Lung (tissue), 11 donors: ENCODE measurements at regions not wholly inside any gene's neighbourhood (a gene's known extent, or its start where the extent isn't known, plus 50 kb on each side); places are given as distances from the start of the nearest gene placed in this dataset.

Experiments
- ATAC-seq: fragments of 200-7000 bp; cut with Tn5 transposase; one replicate; pipeline ENCODE4 v1.9.1; 2020; ENCODE audit warnings: moderate number of reproducible peaks; ENCODE audit not compliant: insufficient read depth, low FRiP score
- DNase-seq, 3 donors: peaks; one replicate each; pipeline ENCODE4 v3.0.0-alpha.2; 2013 to 2017
- H3K27ac ChIP-seq, 2 donors: one replicate each; pipeline ENCODE4 v1.5.1; 2013; ENCODE audit warnings: mild to moderate bottlenecking in 2 of 2, moderate library complexity in 2 of 2, control low read depth in 1 of 2, inconsistent platforms in 1 of 2, low read depth in 1 of 2, low read length in 1 of 2
- H3K27me3 ChIP-seq, 3 donors: one replicate each; pipeline ENCODE4 v1.5.1; 2013; ENCODE audit warnings: low read length in 2 of 3; ENCODE audit not compliant: control insufficient read depth in 3 of 3, insufficient read depth in 3 of 3
- H3K36me3 ChIP-seq, 4 donors: one replicate each; pipeline ENCODE4 v1.5.1; 2013; ENCODE audit warnings: low read length in 4 of 4, mild to moderate bottlenecking in 1 of 4, moderate library complexity in 1 of 4; ENCODE audit not compliant: control insufficient read depth in 4 of 4, insufficient read depth in 4 of 4
- H3K4me1 ChIP-seq, 5 donors: one replicate each; pipeline ENCODE4 v1.5.1; 2013; ENCODE audit warnings: low read length in 5 of 5, mild to moderate bottlenecking in 2 of 5, moderate library complexity in 1 of 5; ENCODE audit not compliant: control insufficient read depth in 5 of 5, insufficient read depth in 5 of 5
- H3K4me3 ChIP-seq: one replicate; pipeline ENCODE4 v1.5.1; 2013; ENCODE audit warnings: mild to moderate bottlenecking, control low read depth, moderate library complexity
- H3K9ac ChIP-seq, 2 donors: one replicate each; pipeline ENCODE4 v1.5.1; 2013; ENCODE audit warnings: low read length in 2 of 2, control low read depth in 1 of 2; ENCODE audit not compliant: insufficient read depth in 1 of 2
- H3K9me3 ChIP-seq, 4 donors: one replicate each; pipeline ENCODE4 v1.5.1; 2013; ENCODE audit warnings: low read length in 3 of 4, mild to moderate bottlenecking in 1 of 4, moderate library complexity in 1 of 4; ENCODE audit not compliant: control insufficient read depth in 4 of 4, insufficient read depth in 3 of 4
- WGBS, 2 donors: extraction: QIAGEN DNeasy Blood & Tissue Kit; methylation state at CpG; one replicate each; pipeline ENCODE4 v1.1.7; 2013; 5-methylcytosine and 5-hydroxymethylcytosine counted together
- TF ChIP-seq, protein P1 (sequence below): IDR thresholded peaks from 2 replicates; pipeline ENCODE4 v1.5.1; 2012; ENCODE audit warnings: mild to moderate bottlenecking; ENCODE audit errors: control extremely low read depth, extremely low read depth
- donor health status: control.
- donor health status: control.
- donor health status: Bipolar disorder and iron deficiency.
- donor health status: healthy.
- donor health status: DM: yes; HTN: yes; CAD: no.

- Histone ChIP-seq H3K9ac (no peak overlapping the region), H3K4me3 (no peak overlapping the region), H3K36me3 (no peaks in the 10 kb centered on the region), H3K27ac (no peak overlapping the region), H3K27me3 (no peaks in the 10 kb centered on the region), H3K9me3 (peaks cover 0 to 10% (median 0%) of the 10 kb centered on the region in 4 donors), H3K4me1 (no peaks in the 10 kb centered on the region)
- TF ChIP-seq, protein P1, sequence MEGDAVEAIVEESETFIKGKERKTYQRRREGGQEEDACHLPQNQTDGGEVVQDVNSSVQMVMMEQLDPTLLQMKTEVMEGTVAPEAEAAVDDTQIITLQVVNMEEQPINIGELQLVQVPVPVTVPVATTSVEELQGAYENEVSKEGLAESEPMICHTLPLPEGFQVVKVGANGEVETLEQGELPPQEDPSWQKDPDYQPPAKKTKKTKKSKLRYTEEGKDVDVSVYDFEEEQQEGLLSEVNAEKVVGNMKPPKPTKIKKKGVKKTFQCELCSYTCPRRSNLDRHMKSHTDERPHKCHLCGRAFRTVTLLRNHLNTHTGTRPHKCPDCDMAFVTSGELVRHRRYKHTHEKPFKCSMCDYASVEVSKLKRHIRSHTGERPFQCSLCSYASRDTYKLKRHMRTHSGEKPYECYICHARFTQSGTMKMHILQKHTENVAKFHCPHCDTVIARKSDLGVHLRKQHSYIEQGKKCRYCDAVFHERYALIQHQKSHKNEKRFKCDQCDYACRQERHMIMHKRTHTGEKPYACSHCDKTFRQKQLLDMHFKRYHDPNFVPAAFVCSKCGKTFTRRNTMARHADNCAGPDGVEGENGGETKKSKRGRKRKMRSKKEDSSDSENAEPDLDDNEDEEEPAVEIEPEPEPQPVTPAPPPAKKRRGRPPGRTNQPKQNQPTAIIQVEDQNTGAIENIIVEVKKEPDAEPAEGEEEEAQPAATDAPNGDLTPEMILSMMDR, result no peak
- DNase-seq, result no peak
- WGBS, 2 donors, result 86% methylated on average over 2 of the region's 2 CpGs
- no peak for ATAC-seq
These were observed 1138.2 kb downstream of the UQCRFS1 start for GRCh38 chr19:28074773-28075172.

DNA sequence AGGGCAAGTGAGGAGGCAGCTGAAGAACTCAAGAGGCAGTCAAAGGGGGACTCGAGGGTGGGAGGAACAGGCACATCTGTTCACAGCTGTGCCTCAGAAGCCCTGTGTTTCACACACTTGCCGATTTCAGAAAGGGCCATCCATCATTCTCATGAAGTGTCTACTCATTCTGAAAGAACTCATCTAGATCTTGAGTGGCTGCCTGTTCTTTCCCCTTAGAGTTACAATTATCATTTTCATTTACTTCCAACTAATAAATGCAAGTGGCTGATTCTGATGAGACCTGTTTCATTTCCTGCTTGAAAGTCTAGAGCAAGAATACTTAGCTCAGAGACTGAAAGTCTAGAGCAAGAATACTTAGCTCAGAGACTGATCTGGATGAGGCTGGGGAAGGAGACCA, 1145.1 kb downstream of the UQCRFS1 start:
- WGBS, 2 donors, result 29 to 56% methylated on average over 2 of the region's 2 CpGs
- H3K9me3 ChIP-seq, result peaks cover 0 to 4% (median 0%) of the 10 kb centered on the region in 4 donors
- ATAC-seq (no peak), DNase-seq (no peak)
- no peaks in the 10 kb centered on the region for H3K36me3 ChIP-seq
- no peaks in the 10 kb centered on the region for H3K4me1 ChIP-seq
- TF ChIP-seq, protein P1, result no peak
- no peak overlapping the region for H3K27ac ChIP-seq
- no peak overlapping the region for H3K9ac ChIP-seq
- no peak overlapping the region for H3K4me3 ChIP-seq
- H3K27me3 ChIP-seq, result no peaks in the 10 kb centered on the region

GRCh38 chr19:28066988-28067387, 1146.0 kb downstream of the UQCRFS1 start:
- ATAC-seq, result no peak
- Histone ChIP-seq H3K27ac (no peak overlapping the region), H3K9me3 (peaks cover 0 to 6% (median 0%) of the 10 kb centered on the region in 4 donors), H3K27me3 (no peaks in the 10 kb centered on the region), H3K4me3 (no peak overlapping the region), H3K4me1 (no peaks in the 10 kb centered on the region), H3K36me3 (no peaks in the 10 kb centered on the region), H3K9ac (no peak overlapping the region)
- TF ChIP-seq, protein P1, result no peak
- DNase-seq, result no peak
- WGBS, 2 donors, result 94 to 96% methylated on average over 8 of the region's 8 CpGs

DNA sequence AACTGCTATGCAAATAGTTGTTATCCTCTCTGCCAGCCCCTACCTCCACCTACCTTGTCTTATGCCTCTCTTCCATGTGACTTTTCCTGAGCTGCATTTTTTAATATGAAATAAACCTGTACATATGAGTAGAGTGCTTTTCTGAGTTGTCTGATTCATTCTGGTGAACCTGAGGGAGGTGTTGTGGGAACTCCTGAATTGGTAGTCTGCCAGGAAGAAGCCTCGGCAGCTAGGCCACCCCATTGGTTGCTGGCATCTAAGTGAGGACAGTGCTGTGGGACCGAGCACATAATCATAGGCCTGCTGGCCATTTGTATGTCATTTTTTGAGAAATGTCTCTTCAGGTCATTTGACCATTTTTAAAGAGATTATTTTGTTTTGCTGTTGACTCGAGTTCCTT, 1146.8 kb downstream of the UQCRFS1 start:
- H3K27me3 ChIP-seq, result no peaks in the 10 kb centered on the region
- H3K4me3 ChIP-seq, result no peak overlapping the region
- no peaks in the 10 kb centered on the region for H3K36me3 ChIP-seq
- ATAC-seq (no peak), DNase-seq (no peak)
- TF ChIP-seq, protein P1, result no peak
- H3K27ac ChIP-seq, result no peak overlapping the region
- no peaks in the 10 kb centered on the region for H3K4me1 ChIP-seq
- WGBS, 2 donors, result 82 to 85% methylated on average over 3 of the region's 3 CpGs
- no peak overlapping the region for H3K9ac ChIP-seq
- H3K9me3 ChIP-seq, result peaks cover 0 to 9% (median 0%) of the 10 kb centered on the region in 4 donors
